Ramos (cell line): ENCODE measurements at regions not wholly inside any gene's neighbourhood (a gene's known extent, or its start where the extent isn't known, plus 50 kb on each side); places are given as distances from the start of the nearest gene placed in this dataset.
"Not testable (repeated sequence)": the region's sequence is repeated elsewhere in the genome, so short reads cannot be mapped to it uniquely, and the experiment has no call there.

Source experiments
- in situ Hi-C: fragments of 300-500 bp; cut with MboI; formaldehyde crosslinking; loops from one replicate; pipeline ENCODE4 v1.14.3; 2022; ENCODE audit warnings: low sequenced_read_pairs; ENCODE audit not compliant: unreplicated experiment

- in situ Hi-C loops: no loop called here
Observed at GRCh38 chr6:119934816-119935215, 585.3 kb upstream of the MAN1A1 start.

GRCh38 chr6:119929121-119929520 lies 579.6 kb upstream of the MAN1A1 start:
- in situ Hi-C loops: no loop called here

- in situ Hi-C loops: not testable (repeated sequence)
Observed at GRCh38 chr6:119924888-119925287, 575.3 kb upstream of the MAN1A1 start.

- in situ Hi-C loops: no loop called here
Observed at GRCh38 chr6:119922814-119923213, 573.3 kb upstream of the MAN1A1 start.

DNA sequence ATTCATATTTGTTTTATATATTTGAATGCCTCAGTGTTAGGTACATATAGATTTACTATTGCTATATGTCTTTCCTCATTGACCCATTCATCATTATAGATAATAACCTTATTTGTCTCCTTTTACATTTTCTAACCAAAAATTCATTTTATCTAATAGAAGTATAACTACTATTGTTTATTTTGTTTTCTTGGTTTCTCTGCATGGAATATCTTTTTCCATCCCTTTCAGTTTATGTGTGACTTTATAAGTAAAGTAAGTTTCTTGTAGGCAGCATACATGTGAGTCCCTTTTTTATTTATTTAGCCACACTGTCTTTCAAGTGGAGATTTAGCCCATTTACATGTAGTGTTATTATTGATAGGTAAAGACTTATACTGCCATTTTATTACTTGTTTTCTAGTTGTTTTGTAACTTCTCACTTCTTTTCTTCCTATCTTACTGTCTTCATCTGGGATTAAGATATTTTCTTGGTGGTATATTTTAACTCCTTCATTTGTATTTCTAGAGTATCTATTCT lies 572.0 kb upstream of the MAN1A1 start:
- in situ Hi-C loops: no loop called here

DNA sequence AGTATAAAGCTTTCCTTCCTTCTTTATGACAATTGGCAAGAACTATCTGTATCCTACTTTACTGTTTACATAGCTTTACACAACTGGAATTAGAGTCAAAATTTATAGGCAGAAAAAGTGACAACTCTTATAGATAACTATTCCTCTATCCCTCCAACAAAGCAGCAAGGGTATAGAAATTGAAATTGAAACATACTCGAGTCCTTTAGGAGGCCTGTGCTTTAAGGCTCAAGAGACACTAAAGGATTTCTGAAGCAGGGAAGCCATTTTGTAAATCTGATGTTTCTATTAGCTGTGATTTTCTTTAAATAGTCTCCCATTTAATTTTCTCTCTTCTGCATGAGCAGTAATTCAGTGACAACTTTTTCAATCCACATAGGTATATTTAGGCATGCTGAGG lies 567.6 kb upstream of the MAN1A1 start:
- in situ Hi-C loops: no loop called here

DNA sequence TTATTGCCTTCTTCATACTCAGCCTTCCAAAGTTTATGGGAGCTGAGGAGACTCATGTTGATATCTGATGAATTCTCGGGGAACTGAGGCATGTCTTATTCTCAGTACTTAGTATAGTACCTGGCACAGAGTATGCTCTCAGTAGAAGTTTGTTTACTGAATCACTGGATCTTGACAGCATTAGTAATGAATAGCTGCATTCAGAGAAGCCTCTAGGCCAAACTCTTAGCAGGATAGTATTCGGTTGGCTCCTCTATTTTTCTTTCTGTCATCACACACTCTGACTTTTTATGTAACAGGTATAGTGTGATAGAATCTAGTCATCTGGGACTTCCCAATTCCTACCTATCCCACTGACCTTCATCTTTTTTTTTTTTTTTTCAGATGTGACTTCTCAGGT lies 566.4 kb upstream of the MAN1A1 start:
- in situ Hi-C loops: no loop called here

DNA sequence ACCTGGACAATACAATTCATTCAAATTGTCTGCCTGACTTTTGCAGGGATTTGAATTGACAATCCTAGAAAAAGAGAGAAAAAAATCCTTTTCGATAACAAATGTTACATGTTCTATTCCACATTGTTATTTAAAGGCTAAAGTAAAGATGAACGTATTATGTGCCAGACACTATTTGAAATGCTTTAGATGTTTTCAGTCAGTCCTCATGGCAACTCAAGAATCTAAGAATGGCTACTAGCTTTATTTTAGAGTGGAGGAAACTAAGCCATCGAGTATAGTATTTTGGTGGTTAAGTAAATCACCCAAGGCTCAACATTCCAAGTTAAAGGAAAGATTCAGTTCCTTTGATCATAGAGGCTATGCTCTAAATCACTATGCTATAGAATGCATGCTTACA lies 558.6 kb upstream of the MAN1A1 start:
- in situ Hi-C loops: no loop called here

- in situ Hi-C loops: no loop called here
Observed at GRCh38 chr6:119902681-119903080, 553.1 kb upstream of the MAN1A1 start.

- in situ Hi-C loops: no loop called here
Observed at GRCh38 chr6:119896806-119897205, 547.2 kb upstream of the MAN1A1 start.

DNA sequence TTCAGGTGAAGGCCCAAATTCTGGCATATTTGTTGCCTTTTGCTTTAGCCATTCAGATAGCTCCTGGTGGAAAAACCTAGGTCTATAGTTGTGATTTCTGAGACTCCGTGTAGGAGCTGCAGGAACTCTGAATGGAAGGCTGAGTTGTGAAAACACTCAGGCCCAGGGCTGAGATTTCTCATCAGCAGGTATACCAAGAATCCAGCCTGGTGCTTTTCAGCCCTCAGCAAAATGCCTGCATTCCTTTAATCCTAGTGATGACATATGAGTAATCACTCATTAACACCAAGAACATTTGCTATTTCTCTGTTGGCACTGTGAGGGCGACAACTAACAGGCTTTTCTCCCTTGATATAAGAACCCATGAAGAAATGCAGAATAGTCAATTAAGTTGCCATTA lies 546.1 kb upstream of the MAN1A1 start:
- in situ Hi-C loops: no loop called here

- in situ Hi-C loops: no loop called here
Observed at GRCh38 chr6:119894811-119895210, 545.2 kb upstream of the MAN1A1 start.

GRCh38 chr6:119891644-119892043 lies 542.1 kb upstream of the MAN1A1 start:
- in situ Hi-C loops: no loop called here

DNA sequence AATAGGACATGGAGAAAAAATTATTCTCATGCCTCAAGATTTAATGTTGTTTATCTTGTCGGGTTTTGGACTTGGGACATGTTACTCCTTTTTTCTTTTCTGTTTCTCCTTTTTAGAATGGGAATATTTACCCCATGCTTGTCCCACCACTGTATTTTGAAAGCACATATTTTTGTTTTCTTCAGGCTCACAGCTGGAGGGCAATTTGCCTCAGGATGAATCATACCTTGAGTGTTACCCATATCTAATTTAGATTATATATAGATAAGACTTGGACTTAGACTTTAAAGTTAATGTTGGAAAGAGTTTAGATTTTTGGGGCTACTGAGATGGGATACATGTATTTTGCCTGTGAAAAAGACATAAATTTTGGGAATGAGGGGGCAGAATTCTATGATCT lies 541.6 kb upstream of the MAN1A1 start:
- in situ Hi-C loops: no loop called here

DNA sequence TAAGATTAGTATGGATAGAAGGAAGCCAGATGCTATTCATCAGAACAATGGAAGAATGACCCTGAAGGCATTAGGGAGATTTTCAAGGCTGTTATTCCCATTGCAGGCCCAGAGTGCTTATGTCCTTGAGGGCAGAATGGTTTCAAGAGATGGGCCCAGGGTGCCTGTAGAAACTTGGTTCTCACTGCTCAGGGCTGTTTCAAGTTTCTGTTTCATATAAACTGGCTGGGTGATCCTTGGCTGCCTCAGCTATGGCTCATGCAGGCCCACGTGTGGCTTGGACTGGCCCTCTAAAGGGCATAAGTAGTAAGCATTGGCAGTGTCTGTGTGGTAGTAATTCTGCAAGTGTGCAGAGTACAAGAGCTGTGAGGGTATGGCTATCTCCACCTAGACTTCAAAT lies 540.9 kb upstream of the MAN1A1 start:
- in situ Hi-C loops: no loop called here

GRCh38 chr6:119887666-119888065 lies 538.1 kb upstream of the MAN1A1 start:
- in situ Hi-C loops: no loop called here

- in situ Hi-C loops: no loop called here
Observed at GRCh38 chr6:119881416-119881815, 531.9 kb upstream of the MAN1A1 start.

GRCh38 chr6:119880840-119881239 lies 531.3 kb upstream of the MAN1A1 start:
- in situ Hi-C loops: no loop called here

DNA sequence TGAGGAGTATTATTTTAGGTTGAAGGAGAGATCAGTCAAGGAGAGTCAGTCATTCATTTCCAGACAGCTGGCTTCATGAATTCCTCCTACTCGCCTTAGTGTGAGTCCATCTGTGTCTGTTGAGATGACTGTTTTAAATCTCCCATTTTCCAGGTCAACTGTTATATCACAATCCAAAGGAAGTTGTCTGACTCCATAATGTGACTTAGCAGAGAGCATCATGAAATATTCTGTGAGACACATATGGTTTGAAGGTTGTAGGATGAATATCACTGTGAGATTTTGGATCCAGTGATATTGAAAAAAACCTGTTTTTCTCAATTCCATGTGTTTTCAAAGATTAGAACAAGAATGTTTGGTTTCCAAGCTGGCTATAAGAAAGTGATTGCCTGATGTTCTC lies 530.2 kb upstream of the MAN1A1 start:
- in situ Hi-C loops: no loop called here

DNA sequence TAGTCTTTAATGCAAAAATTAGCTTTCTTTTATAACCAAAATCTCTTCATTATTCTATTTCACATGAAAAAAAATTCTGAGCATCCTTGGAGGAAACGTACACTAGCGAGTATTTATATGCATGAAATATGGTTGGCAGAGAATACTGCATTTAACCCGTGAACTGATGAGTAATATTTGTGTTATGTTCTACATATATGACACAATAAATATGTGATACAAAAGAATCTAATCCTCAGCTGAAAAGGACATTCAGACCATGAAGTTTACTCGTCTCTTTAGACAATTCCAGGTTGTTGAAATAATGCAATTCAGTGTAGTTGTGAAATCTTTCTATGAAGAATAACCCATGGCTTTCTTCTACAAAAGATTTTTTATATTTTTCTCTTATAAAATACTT lies 524.8 kb upstream of the MAN1A1 start:
- in situ Hi-C loops: no loop called here

- in situ Hi-C loops: no loop called here
Observed at GRCh38 chr6:119873107-119873506, 523.5 kb upstream of the MAN1A1 start.

DNA sequence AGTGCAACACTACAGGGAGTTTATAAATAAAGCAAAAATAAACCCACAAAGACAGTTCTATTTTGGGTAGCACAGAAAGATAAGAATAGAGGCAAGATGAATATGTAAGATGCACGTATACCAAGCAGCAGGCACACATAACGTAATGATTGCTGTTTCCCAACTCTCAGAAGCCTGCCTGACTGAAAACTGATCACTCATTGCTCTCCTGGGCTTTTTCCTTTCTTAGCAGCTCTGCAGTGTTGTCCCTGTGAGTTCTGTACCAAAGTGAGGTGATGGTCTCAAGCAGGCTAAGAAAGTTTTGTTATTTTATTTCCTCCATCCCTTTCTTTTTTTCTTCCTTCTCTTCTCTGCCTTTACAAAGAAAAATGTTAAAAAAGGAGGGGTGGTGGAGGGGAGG lies 522.0 kb upstream of the MAN1A1 start:
- in situ Hi-C loops: no loop called here
